ENCODE measurements at regions not wholly inside any gene's neighbourhood (a gene's known extent, or its start where the extent isn't known, plus 50 kb on each side); places are given as distances from the start of the nearest gene placed in this dataset.

DNA sequence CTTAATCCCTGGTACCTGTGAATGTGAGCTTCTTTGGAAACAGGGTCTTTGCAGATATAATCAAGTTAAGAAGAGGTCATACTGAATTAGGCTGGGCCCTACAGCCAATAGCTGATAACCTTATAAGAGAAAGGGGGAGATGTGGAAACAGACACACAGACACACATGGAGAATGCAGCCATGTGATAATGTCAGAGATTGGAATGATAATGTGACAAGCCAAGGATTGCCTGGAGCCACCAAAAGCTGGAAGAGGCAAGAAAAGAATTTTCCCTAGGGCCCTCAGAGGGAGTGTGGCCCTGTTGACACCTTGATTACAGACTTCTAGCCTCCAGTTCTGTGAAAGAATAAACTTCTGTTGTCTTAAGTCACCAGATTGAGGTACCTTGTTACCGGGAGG lies 114.5 kb upstream of the SOD1 start (continued):
- TF ChIP-seq, protein P1, sequence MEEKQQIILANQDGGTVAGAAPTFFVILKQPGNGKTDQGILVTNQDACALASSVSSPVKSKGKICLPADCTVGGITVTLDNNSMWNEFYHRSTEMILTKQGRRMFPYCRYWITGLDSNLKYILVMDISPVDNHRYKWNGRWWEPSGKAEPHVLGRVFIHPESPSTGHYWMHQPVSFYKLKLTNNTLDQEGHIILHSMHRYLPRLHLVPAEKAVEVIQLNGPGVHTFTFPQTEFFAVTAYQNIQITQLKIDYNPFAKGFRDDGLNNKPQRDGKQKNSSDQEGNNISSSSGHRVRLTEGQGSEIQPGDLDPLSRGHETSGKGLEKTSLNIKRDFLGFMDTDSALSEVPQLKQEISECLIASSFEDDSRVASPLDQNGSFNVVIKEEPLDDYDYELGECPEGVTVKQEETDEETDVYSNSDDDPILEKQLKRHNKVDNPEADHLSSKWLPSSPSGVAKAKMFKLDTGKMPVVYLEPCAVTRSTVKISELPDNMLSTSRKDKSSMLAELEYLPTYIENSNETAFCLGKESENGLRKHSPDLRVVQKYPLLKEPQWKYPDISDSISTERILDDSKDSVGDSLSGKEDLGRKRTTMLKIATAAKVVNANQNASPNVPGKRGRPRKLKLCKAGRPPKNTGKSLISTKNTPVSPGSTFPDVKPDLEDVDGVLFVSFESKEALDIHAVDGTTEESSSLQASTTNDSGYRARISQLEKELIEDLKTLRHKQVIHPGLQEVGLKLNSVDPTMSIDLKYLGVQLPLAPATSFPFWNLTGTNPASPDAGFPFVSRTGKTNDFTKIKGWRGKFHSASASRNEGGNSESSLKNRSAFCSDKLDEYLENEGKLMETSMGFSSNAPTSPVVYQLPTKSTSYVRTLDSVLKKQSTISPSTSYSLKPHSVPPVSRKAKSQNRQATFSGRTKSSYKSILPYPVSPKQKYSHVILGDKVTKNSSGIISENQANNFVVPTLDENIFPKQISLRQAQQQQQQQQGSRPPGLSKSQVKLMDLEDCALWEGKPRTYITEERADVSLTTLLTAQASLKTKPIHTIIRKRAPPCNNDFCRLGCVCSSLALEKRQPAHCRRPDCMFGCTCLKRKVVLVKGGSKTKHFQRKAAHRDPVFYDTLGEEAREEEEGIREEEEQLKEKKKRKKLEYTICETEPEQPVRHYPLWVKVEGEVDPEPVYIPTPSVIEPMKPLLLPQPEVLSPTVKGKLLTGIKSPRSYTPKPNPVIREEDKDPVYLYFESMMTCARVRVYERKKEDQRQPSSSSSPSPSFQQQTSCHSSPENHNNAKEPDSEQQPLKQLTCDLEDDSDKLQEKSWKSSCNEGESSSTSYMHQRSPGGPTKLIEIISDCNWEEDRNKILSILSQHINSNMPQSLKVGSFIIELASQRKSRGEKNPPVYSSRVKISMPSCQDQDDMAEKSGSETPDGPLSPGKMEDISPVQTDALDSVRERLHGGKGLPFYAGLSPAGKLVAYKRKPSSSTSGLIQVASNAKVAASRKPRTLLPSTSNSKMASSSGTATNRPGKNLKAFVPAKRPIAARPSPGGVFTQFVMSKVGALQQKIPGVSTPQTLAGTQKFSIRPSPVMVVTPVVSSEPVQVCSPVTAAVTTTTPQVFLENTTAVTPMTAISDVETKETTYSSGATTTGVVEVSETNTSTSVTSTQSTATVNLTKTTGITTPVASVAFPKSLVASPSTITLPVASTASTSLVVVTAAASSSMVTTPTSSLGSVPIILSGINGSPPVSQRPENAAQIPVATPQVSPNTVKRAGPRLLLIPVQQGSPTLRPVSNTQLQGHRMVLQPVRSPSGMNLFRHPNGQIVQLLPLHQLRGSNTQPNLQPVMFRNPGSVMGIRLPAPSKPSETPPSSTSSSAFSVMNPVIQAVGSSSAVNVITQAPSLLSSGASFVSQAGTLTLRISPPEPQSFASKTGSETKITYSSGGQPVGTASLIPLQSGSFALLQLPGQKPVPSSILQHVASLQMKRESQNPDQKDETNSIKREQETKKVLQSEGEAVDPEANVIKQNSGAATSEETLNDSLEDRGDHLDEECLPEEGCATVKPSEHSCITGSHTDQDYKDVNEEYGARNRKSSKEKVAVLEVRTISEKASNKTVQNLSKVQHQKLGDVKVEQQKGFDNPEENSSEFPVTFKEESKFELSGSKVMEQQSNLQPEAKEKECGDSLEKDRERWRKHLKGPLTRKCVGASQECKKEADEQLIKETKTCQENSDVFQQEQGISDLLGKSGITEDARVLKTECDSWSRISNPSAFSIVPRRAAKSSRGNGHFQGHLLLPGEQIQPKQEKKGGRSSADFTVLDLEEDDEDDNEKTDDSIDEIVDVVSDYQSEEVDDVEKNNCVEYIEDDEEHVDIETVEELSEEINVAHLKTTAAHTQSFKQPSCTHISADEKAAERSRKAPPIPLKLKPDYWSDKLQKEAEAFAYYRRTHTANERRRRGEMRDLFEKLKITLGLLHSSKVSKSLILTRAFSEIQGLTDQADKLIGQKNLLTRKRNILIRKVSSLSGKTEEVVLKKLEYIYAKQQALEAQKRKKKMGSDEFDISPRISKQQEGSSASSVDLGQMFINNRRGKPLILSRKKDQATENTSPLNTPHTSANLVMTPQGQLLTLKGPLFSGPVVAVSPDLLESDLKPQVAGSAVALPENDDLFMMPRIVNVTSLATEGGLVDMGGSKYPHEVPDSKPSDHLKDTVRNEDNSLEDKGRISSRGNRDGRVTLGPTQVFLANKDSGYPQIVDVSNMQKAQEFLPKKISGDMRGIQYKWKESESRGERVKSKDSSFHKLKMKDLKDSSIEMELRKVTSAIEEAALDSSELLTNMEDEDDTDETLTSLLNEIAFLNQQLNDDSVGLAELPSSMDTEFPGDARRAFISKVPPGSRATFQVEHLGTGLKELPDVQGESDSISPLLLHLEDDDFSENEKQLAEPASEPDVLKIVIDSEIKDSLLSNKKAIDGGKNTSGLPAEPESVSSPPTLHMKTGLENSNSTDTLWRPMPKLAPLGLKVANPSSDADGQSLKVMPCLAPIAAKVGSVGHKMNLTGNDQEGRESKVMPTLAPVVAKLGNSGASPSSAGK (IDR thresholded peaks at IDR 0.05), result no peak
